Umbilical cord (tissue), 1 donor: ENCODE measurements at regions not wholly inside any gene's neighbourhood (a gene's known extent, or its start where the extent isn't known, plus 50 kb on each side); places are given as distances from the start of the nearest gene placed in this dataset.
"Not testable (repeated sequence)": the region's sequence is repeated elsewhere in the genome, so short reads cannot be mapped to it uniquely, and the experiment has no call there.

Experiments
- DNase-seq: peaks from one replicate; pipeline ENCODE4 v3.0.0-alpha.2; 2015; ENCODE audit warnings: low spot score

DNA sequence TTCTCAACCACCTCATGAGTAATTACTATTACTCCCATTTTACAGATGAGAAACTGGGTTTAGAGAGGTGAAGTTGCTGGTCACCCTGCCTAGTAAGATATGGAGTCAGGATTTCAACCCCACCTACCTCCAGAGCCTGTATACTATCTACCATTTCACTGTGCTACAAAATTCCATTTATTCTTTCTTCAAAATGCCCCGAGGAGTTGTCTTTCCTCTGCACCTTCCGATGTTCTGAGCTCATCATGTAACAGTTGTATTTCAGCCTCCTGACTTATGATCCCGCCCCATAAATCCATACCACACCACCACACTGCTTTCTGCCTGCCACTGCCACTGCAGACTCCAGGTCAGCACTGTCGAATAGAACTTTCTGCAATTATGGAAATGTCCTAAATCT, 71.3 kb upstream of the SLC25A36 start:
- DNase-seq, result no peak

DNA sequence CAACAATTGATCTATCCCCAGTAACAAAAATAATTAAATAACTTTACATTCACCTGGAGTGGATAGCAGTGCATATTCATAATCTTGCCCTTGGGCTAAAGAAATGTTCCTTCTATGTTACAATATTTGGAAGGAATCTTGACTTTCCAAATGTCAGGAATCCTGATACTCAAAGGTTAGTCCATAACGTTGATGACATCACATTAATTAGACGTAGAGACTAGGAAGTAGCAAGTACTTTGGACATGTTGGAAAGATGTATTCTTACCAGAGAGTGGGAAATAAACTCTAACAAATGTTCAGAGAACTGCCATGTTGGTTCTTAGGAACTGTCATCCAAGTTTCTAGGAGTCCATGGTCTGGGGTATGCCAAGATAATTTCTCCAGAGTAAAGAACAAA, 70.6 kb upstream of the SLC25A36 start:
- DNase-seq, result no peak

GRCh38 chr3:140872165-140872564, 69.5 kb upstream of the SLC25A36 start:
- DNase-seq, result not testable (repeated sequence)

DNA sequence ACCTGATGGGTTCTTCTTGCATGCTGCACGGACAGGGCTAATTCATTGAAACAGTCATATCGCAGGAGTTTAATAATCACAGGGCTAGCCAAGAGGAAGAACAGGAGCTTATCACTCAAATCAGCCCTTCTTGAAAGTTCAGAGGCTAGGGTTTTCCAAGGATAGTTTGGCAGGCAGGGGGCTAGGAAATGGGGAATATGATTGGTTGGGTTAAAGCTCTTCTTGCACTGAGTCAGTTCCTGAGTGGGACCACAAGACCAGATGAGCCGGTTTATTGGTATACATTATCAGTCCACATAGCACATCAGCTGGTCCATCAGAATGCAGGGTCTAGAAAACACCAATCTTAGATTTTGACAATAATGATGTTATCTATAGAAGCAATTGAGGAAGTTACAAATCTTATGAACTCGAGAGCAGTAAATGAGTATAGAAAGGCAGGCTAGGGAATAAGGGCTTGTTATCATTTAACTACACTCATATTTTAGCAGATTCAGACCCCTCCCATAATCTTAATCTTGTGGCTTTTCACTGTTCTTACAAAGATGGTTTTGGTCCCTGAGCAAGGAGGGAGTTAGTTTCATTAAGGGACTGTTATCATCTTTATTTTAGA, 58.1 kb upstream of the SLC25A36 start:
- DNase-seq, result no peak

DNA sequence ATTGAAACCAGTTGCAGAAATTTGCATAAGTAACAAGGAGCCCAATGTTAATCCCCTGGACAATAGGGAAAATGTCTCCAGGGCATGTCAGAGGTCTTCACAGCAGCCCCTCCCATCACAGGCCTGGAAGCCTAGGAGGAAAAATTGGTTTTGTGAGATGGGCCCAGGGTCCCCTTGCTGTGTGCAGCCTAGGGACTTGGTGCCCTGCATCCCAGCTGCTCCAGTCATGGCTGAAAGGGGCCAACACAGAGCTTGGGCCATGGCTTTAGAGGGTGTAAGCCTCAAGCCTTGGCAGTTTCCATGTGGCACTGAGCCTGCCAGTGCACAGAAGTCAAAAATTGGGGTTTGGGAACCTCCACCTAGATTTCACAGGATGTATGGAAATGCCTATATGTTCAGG, 55.9 kb upstream of the SLC25A36 start:
- not testable (repeated sequence) for DNase-seq
